Stimulated activated CD8-positive, alpha-beta memory T cell treated with anti-CD3 and anti-CD28 coated beads, Interleukin-12 subunit alpha, Interleukin-12 subunit beta, amount 100 ng/mL, for 4 hours (primary cell): ENCODE measurements at regions not wholly inside any gene's neighbourhood (a gene's known extent, or its start where the extent isn't known, plus 50 kb on each side); places are given as distances from the start of the nearest gene placed in this dataset.
"Not testable (repeated sequence)": the region's sequence is repeated elsewhere in the genome, so short reads cannot be mapped to it uniquely, and the experiment has no call there.

Experiments
- DNase-seq: peaks from one replicate; pipeline ENCODE4 v3.0.0-alpha.2; 2020; ENCODE audit warnings: low read depth

DNA sequence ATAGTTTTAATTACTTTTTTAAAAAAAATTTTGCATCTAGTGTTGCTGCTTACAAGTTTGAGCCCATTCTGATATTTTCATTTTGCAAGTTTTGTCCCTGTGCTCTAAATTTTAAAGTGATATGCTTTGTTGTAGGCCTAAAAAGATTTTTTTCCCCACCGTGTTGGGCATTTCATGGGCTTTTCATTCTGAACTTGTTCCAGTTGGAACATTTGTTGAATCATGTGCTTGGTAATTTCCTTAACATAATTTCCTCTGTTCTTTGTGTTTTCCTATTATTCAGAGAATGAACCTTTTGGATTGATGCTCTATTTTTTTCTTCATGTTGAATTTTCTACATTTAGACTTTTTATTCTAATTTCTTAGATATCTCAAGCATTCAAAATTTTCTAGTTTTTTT is 206.4 kb upstream of the SPRY2 start:
- DNase-seq = no peak

DNA sequence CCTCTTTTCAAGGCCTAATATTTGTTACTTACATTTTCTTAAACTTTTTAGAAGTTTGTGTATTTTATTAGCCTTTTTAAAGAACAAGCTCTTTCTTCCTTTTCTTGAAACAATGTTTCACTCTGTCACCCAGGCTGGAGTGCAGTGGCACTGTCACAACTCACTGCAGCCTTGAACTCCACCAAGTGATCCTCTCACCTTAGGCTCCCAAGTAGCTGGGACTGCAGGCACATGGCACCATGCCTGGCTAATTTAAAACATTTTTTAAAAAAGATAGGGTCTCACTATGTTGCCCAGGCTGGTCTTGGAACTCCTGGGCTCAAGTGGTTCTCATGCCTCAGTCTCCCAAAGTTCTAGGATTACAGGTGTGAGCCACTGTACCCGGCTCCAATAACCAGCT is 192.2 kb upstream of the SPRY2 start:
- no peak for DNase-seq

- DNase-seq = no peak
Measured at GRCh38 chr13:80530902-80531301, 190.0 kb upstream of the SPRY2 start.

- DNase-seq = no peak
Measured at GRCh38 chr13:80530191-80530590, 189.3 kb upstream of the SPRY2 start.

DNA sequence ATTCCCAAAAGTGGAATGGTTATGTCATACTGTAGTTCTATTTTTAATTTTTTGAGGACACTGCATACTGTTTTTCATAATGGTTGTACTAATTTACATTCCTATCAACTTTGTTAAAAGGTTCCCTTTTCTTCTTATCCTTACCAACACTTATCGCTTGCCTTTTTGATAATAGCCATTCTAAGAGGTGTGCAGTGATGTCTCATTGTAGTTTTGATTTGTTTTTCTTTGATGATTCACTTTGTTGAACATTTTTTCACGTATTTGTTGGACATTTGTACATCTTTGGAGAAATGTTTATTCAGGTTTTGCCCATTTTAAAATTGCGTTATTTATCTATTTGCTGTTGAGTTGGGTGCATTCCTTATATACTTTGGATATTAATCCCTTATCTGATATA is 188.8 kb upstream of the SPRY2 start:
- no peak for DNase-seq

GRCh38 chr13:80528733-80529132 is 187.8 kb upstream of the SPRY2 start:
- DNase-seq = no peak

GRCh38 chr13:80527400-80527799 is 186.5 kb upstream of the SPRY2 start:
- DNase-seq = no peak

DNA sequence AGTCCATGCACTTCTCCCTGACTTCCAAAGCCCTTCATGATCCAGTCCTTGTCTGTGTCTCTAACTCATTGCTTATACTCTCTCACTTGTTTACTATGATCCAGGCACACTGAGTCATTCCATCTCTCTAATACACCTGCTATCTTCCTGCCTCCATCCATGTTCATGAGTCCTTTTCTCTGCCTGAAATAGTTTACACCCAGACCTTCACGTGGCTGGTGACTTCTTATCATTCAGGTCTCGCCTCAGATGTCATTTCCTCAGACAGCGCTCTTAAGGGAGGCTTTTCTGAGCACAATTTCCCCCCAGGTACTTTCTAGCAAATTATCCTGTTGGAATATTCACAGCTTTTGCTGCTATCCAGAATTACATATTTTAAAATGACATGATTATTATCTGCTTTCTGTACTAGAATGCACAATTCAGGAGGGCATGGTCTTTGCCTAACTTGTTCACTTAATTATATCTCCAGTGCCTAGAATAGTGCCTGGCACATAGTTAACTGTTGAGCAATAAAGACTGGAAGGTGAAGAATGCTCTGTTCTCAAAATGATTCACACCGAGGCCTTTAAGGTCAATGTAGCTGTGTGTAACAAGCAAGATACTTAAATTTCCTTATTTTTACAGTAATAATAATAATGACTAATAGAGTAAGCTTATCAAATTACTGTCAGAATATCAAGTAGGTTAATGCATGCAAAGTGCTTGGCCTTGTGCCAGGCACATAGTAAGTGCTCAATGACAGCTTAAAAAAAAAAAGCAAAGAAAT is 183.7 kb upstream of the SPRY2 start:
- DNase-seq = no peak

- no peak for DNase-seq
Measured at GRCh38 chr13:80523134-80523533, 182.2 kb upstream of the SPRY2 start.

DNA sequence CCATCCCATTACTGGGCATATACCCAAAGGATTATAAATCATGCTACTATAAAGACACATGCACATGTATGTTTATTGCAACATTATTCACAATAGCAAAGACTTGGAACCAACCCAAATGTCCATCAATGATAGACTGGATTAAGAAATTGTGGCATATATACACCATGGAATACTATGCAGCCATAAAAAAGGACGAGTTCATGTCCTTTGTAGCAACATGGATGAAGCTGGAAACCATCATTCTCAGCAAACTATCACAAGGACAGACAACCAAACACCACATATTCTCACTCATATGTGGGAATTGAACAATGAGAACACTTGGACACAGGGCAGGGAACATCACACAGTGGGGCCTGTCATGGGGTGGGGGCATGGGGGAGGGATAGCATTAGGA is 181.5 kb upstream of the SPRY2 start:
- not testable (repeated sequence) for DNase-seq

- no peak for DNase-seq
Measured at GRCh38 chr13:80516818-80517348, 176.0 kb upstream of the SPRY2 start.

DNA sequence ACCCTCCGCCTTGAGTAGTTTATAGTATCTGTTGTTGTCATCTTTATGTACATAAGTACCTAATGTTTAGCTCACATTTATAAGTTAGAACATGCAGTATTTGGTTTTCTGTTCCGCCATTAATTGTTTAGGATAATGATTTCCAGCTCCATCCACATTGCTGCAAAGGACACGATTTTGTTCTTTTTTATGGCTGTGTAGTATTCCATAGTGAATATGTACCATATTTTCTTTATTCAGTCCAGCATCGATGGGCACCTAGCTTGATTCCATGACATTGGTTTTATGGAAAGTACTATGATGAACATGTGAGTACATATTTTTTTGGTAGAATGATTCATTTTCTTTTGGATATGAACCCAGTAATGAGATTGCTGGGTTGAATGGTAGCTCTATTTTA is 174.4 kb upstream of the SPRY2 start:
- no peak for DNase-seq

DNA sequence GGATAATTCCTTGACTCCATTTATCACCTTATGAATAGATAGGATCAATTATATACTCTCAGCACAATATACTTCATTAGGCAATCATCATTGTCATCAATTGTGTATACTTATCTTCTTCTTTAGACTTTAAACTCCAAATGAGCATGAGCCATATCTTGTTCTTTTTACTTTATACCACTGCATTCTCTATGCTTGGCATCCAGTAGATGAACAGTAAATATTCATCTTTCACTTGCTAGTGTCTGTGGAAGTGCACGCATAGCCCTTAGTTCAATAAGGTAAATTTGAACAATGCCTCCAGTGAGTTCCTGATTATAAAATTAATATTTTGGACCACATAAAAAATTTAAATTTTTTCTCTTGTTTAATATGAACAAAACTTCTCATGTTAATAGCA is 172.3 kb upstream of the SPRY2 start:
- no peak for DNase-seq

DNA sequence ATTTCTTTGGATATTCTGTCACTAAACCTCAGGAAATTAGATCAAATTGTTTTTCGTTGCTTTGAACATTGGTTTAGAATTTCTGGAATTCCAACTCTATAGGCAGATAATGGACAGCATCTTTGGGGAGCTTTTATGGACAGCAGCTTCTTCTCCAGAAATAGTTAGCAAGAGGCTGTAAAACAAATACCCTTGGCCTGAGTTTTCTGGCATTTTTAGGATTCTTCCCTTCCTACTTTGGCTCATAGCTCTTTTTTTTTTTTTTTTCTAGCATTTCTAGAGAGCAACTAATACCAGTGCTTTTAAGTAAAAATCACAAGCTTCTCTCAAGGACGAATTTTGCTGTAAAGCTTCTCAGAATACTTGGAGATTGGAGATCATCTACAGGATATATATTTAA is 169.8 kb upstream of the SPRY2 start:
- no peak for DNase-seq

GRCh38 chr13:80509264-80509663 is 168.3 kb upstream of the SPRY2 start:
- DNase-seq = no peak

- no peak for DNase-seq
Measured at GRCh38 chr13:80508031-80508430, 167.1 kb upstream of the SPRY2 start.

DNA sequence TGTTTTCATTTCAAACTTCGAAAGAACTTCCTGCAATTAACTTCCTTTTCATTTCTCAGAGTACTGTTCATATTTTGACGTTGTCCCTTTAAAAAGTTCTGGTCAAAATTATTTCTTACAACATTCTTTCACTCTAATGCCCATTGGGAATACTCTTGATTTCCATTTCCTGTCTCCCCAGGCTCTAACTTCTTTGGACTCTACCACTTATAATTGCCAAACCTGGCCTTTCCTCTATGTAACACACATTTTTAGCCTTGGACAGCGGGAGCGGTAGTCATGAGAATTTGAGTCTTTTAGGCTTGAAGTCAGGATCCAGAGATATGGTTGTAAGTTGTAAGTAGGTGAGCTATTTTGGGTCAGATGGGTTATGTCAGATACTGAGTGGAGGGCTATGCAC is 163.5 kb upstream of the SPRY2 start:
- DNase-seq = no peak

DNA sequence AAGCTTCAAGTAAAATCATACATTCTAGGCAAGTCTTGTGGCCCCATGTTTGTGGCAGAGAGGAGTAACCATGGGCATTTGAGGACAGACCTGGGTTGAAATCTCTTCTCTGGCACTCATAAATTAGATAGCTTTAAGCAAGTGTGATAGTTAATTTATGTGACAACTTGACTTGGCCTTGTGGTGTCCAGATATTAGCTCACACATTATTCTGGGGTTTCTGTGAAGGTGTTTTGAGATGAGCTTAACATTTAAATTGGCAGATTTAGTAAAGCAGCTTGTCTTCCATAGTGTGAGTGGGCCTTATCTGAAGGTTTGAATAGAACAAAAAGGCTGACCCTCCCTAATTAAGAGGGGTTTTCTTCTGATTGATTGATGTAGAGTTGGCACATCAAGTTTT is 161.4 kb upstream of the SPRY2 start:
- no peak for DNase-seq

DNA sequence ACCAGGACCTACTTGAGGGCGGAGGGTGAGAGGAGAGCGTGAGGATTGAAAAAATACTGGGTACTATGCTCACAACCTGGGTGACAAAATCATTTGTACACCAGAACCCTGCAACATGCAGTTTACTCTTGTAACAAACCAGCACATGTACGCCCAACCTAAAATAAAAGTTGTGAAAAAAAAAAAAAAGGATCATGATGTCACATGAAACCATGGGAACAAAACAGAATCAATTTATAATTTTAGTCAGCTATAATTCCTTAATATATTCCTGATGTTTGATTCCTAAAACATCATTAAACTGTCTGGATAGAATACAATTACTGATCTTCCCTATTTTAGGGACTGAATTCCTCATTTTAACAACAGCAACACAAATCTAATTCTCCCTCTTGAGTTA is 160.6 kb upstream of the SPRY2 start:
- no peak for DNase-seq

DNA sequence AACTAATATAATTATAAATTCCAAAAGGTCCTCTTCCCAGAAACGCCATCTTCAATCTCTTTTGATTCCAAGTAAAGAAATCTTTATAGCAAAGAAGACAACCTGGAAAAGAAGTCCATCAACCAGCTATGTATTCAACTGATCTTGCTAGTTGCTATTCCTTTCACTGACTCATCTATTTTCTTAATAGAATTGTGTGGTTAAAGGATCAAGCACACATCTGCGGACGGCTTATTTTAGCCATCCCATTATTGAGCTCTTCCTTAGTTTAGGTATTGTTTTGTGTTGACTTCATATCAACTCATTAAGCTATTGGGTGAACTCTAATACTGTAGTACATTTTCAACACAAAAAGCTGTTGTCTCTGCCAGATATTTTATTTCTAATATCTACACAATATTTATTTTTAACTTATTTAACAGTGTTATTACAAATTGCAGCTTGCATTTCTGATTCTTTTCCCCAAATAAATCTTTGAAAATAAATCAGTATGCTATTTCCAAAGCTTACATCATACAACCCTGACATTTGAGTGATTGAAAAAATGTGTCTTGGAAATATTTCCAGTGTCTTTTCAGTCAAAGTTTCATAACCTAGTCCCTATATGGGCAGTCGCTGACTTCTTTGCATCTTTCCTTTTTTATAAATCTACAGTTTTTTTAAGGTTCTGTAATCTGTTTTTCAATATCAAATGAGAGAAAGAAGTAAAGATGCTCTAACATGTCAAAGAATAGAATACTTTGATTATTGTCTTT is 158.8 kb upstream of the SPRY2 start:
- DNase-seq = no peak

DNA sequence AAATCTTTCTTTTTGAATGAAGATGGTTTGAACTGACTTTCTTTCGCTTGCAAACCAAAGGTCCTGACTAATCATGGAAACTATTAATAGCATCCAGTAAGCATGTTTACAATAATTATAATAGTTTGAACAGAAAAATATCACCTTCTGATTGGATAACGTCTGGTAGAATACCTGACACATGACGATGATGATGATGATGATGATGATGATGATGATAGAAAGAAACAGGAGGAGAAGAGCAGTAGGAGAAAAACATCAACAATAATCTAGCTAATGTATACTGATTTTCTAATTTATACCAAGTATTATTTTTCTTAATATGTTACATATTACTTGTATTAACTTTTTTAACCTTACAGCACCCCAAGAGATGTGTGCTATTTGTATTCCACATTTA is 157.5 kb upstream of the SPRY2 start:
- no peak for DNase-seq

- DNase-seq = no peak
Measured at GRCh38 chr13:80497978-80498377, 157.1 kb upstream of the SPRY2 start.

- DNase-seq = no peak
Measured at GRCh38 chr13:80497439-80497838, 156.5 kb upstream of the SPRY2 start.
